Choroid plexus epithelial cell (primary cell): ENCODE measurements at regions not wholly inside any gene's neighbourhood (a gene's known extent, or its start where the extent isn't known, plus 50 kb on each side); places are given as distances from the start of the nearest gene placed in this dataset.

Experiments used
- DNase-seq: peaks from one replicate; pipeline ENCODE4 v3.0.0-alpha.2; 2010; ENCODE audit warnings: low read depth
- H3K4me3 ChIP-seq: 2 replicates; pipeline ENCODE4 v1.5.1; 2011; ENCODE audit warnings: low read depth, mild to moderate bottlenecking, control low read depth, low read length, moderate library complexity
- TF ChIP-seq, protein P1 (sequence below): conservative IDR thresholded peaks from 2 replicates; pipeline ENCODE4 v1.5.1; 2011; ENCODE audit warnings: low read depth, mild to moderate bottlenecking, control low read depth, inconsistent platforms, low read length, moderate library complexity

DNA sequence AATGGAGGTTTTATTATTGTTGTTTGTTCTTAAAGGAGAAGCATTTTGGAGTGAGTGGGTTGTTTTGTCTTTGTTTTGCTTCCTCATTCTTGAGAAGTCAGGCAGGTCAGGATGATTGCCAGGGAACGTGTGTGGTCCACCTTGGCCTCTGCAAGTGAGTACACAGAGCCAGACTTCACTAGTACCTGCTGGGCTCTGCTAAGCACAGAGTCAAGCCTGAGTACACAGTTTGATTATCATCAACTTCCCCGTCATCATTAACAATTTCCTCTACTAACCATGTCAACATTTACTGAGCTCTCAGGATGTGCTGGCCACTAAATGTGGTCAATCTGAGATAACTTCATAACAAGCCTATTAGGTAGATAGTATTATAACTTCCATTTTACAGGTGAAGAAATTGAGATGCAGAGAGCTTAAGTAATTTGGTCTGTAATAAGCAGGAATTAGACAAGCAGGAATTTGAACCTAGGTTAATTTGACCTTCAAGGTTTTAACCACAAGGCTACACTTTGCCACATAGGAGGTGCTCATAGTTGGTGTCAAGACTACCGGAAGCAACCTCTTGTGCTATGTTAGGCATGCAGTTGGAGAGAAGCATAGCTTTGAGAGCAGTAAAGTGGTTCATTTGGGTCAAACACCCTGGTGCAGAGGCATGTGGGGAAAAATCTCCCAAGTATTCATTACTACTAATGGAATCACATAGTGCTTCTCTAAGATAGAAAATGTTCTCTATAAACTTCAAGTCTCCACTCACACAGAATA is 178.3 kb downstream of the NUAK1 start:
- TF ChIP-seq, protein P1, sequence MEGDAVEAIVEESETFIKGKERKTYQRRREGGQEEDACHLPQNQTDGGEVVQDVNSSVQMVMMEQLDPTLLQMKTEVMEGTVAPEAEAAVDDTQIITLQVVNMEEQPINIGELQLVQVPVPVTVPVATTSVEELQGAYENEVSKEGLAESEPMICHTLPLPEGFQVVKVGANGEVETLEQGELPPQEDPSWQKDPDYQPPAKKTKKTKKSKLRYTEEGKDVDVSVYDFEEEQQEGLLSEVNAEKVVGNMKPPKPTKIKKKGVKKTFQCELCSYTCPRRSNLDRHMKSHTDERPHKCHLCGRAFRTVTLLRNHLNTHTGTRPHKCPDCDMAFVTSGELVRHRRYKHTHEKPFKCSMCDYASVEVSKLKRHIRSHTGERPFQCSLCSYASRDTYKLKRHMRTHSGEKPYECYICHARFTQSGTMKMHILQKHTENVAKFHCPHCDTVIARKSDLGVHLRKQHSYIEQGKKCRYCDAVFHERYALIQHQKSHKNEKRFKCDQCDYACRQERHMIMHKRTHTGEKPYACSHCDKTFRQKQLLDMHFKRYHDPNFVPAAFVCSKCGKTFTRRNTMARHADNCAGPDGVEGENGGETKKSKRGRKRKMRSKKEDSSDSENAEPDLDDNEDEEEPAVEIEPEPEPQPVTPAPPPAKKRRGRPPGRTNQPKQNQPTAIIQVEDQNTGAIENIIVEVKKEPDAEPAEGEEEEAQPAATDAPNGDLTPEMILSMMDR = no peak
- H3K4me3 ChIP-seq = no peak overlapping the region
- DNase-seq = peak; percentile 85

- TF ChIP-seq, protein P1 = no peak
- DNase-seq = peak; percentile 38
- no peak overlapping the region for H3K4me3 ChIP-seq
These were observed 176.7 kb downstream of the NUAK1 start for GRCh38 chr12:105961821-105962671.

DNA sequence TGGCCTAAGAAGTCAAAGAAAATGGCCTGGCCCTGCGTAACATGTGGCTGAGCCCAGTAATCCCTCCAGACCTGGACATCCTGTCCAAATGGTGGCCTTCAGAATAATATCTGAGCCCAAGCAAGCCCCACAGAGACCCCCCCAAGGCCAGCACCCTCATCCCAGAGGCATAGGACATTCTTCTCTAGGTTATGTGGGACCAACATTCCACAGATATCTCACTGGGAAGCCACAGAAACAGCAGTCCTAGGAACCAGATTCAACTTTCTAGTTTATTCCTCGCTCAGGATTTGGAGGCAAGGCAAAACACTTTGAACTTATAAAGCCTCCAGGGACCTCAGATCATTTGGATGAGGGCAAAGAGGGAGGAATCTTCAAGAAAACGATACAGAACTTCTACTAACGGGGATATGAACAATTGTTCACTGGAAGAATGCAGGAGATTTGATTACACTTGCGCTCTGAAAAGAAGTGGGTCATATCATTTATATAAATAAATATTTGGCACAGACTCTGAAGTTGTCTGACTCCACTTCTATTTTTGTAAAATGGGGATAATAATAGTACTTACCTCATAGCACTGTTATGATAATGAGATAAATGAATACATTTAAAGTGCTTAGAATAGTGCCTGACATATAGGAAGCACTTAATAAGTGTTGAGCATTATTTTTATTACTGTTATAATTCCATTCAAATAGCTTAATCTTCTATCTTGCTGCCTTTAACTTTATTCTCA is 171.5 kb downstream of the NUAK1 start:
- DNase-seq = peak; percentile 54
- TF ChIP-seq, protein P1 = no peak
- H3K4me3 ChIP-seq = no peak overlapping the region

DNA sequence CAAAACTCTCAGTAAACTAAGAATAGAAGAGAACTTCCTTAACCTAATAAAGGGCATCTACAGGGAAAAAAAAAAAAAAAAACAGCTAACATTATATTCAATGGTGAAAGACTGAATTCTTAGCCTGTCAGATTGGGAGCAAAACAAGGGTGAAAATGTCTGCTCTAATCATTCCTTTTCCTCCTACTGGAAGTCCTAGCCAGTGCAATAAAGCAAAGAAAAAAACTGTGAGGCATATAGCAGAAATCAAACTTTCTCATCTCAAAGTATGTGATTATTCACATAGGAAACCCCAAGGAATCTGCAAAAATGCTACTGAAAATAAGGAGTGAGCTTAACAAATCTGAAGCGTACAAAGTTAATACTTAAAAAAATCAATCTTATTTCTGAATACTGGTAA is 170.7 kb downstream of the NUAK1 start:
- TF ChIP-seq, protein P1 = no peak
- peak; percentile 20 for DNase-seq
- H3K4me3 ChIP-seq = no peak overlapping the region

DNA sequence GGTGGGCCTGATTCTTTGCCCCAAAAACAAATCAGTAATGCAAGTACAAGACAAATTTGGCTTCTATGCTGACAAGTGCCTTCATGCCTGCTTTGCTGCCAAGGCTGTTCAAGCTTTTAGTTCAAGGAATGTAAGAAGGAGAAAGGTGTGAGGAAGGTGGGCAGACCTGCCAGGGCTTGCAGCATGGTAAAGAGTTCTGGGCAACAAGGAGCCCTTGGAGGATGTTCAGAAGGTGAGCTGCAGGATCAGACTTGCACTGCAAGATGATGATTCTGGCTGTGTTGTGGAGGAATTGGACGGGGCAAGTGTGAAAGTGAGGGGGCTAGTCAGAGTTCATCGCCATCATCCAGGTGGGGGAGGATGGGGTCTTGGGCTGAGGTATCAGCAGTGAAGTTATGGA is 167.9 kb downstream of the NUAK1 start:
- H3K4me3 ChIP-seq = no peak overlapping the region
- no peak for DNase-seq
- TF ChIP-seq, protein P1 = no peak

- TF ChIP-seq, protein P1 = no peak
- DNase-seq = no peak
- H3K4me3 ChIP-seq = no peak overlapping the region
These were observed 164.0 kb downstream of the NUAK1 start for GRCh38 chr12:105974738-105975137.
